AG04450 (cell line): ENCODE measurements at regions not wholly inside any gene's neighbourhood (a gene's known extent, or its start where the extent isn't known, plus 50 kb on each side); places are given as distances from the start of the nearest gene placed in this dataset.

ENCODE experiments used
- CTCF ChIA-PET: fragments of 300-600, 350-600 bp; formaldehyde crosslinking; extraction: SDS; loops from one replicate; lab custom pipeline; 2022; ENCODE audit warnings: antibody characterized with exemption, inconsistent platforms; lab: Charles Lee
- POLR2A ChIA-PET: fragments of 350-600 bp; formaldehyde crosslinking; extraction: SDS; loops from one replicate; lab custom pipeline; 2021; ENCODE audit warnings: antibody characterized with exemption, inconsistent platforms; lab: Yijun Ruan, JAX
- DNase-seq: peaks from one replicate; pipeline ENCODE4 v3.0.0-alpha.2; 2011; ENCODE audit warnings: low read depth, low spot score
- H3K27ac ChIP-seq: one replicate; pipeline ENCODE4 v1.5.1; 2012; ENCODE audit warnings: low read depth, low read length, control low read depth
- H3K27me3 ChIP-seq: one replicate; pipeline ENCODE4 v1.6.0; 2012; ENCODE audit warnings: low read length; ENCODE audit not compliant: control insufficient read depth, insufficient read depth
- H3K4me3 ChIP-seq: 2 replicates; pipeline ENCODE4 v1.5.1; 2011; ENCODE audit warnings: mild to moderate bottlenecking, low read depth, low read length, control low read depth
- H3K9me3 ChIP-seq: 2 replicates; pipeline ENCODE4 v1.5.1; 2012; ENCODE audit warnings: low read length; ENCODE audit not compliant: control insufficient read depth, insufficient read depth
- TF ChIP-seq, protein P1 (sequence below): IDR thresholded peaks from 2 replicates; pipeline ENCODE4 v1.5.1; 2011; ENCODE audit warnings: low read depth, low read length, control low read depth, inconsistent platforms

DNA sequence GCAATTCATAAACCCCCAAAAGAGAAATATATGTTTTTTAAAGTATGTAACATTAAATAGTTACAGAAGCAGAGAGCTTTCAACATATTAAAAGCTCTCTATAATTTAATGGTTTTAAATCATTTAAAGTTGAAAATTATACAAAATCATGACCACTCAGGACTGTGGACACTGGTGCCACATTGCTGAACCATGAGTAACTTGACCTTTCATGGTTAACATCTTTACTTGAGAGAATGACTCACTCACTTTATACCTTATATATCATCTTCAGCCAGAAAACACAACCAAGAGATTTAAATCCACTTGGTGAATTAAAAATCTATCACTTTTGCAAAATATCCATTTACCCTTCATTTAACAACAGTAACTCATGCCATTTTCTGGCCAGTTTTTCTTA lies 584.3 kb upstream of the SMIM31 start:
- no peak for DNase-seq
- no peaks in the 10 kb centered on the region for H3K27me3 ChIP-seq
- ChIA-PET POLR2A (no interaction called here), CTCF (no interaction called here)
- H3K27ac ChIP-seq = no peak overlapping the region
- H3K9me3 ChIP-seq = no peaks in the 10 kb centered on the region; the same call in 1 of the 2 replicates
- no peak overlapping the region for H3K4me3 ChIP-seq
- TF ChIP-seq, protein P1, sequence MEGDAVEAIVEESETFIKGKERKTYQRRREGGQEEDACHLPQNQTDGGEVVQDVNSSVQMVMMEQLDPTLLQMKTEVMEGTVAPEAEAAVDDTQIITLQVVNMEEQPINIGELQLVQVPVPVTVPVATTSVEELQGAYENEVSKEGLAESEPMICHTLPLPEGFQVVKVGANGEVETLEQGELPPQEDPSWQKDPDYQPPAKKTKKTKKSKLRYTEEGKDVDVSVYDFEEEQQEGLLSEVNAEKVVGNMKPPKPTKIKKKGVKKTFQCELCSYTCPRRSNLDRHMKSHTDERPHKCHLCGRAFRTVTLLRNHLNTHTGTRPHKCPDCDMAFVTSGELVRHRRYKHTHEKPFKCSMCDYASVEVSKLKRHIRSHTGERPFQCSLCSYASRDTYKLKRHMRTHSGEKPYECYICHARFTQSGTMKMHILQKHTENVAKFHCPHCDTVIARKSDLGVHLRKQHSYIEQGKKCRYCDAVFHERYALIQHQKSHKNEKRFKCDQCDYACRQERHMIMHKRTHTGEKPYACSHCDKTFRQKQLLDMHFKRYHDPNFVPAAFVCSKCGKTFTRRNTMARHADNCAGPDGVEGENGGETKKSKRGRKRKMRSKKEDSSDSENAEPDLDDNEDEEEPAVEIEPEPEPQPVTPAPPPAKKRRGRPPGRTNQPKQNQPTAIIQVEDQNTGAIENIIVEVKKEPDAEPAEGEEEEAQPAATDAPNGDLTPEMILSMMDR = no peak

DNA sequence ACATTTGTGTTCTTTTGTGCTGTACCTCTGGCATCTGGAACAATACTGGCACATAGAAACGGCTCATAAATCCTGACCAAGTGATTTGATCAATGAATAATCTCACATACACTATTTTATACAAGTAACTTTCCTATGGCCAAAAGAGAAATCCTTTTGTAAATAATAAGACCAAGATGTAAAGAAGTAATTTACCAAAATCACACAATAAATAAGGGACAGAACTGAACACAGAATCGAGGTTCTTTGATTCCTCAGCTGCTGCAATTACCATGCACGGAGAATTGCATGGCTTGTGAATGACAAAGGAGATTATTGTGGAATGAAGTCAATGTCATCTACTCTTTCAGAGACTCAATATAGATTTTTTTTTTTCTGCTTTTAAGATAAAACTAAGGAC lies 576.8 kb upstream of the SMIM31 start:
- ChIA-PET CTCF (no interaction called here), POLR2A (no interaction called here)
- H3K27me3 ChIP-seq = no peaks in the 10 kb centered on the region
- DNase-seq = no peak
- TF ChIP-seq, protein P1 = no peak
- H3K4me3 ChIP-seq = no peak overlapping the region
- H3K9me3 ChIP-seq = no peaks in the 10 kb centered on the region; the same call in 1 of the 2 replicates
- H3K27ac ChIP-seq = no peak overlapping the region

DNA sequence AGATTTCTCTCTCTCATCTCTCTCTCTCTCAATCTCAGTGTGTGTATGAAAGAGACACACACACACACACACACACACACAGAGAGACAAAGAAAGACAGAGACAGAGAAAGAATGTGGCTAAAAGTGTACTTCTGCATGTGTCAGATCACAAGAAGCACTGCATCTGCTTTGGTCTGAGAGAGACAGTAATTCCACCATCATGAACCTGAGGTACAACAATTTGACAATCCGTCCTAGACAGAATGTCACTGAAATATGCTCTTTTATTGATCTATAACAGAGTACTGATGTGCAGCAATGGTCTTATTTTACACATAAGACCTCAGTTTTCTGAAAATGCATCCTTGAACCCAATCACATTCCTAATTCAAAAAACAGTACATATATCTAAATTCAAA lies 576.2 kb upstream of the SMIM31 start:
- TF ChIP-seq, protein P1 = no peak
- no peak for DNase-seq
- ChIA-PET POLR2A (no interaction called here), CTCF (no interaction called here)
- no peak overlapping the region for H3K4me3 ChIP-seq
- H3K27ac ChIP-seq = no peak overlapping the region
- no peaks in the 10 kb centered on the region for H3K27me3 ChIP-seq
- no peaks in the 10 kb centered on the region; the same call in 1 of the 2 replicates for H3K9me3 ChIP-seq

DNA sequence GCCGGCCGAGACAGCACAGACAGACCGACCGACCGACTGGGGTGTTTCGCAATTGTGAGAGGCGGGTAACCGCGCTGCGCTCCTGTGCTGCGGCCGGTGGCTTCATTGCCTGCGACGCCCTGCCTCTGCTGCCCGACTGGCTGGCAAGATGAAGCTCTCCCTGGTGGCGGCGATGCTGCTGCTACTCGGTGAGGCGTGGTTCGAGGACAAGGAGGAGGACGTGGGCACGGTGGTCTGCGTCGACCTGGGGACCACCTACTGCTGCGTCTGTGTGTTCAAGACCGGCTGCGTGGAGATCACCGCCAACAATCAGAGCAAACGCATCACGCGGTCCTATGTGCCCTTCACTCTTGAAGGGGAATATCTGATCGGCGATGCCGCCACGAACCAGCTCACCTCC lies 565.7 kb upstream of the SMIM31 start:
- POLR2A ChIA-PET = no interaction called here
- Histone ChIP-seq H3K27ac (no peak overlapping the region), H3K27me3 (no peaks in the 10 kb centered on the region), H3K4me3 (no peak overlapping the region), H3K9me3 (peaks cover 7% of the 10 kb centered on the region)
- no peak for DNase-seq
- TF ChIP-seq, protein P1 = no peak
- CTCF ChIA-PET = no interaction called here

DNA sequence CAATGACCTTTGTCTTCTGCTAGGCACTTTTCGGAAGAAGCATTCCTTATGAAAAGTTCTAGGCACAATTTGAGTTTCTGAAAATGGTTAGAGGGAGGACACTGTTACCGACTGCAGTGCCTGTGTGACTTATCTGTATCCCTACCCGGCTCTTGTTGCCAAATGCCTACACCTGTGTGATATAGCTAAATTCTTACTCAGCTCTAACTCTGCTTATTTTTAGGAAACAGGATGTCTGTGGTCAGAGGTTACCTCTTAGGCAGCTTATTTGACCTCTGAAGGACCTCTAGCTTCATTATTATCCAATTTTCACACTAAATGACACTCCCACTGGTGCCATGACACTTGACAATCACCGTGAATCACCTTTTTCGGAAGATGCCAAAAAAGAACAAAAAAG lies 561.1 kb upstream of the SMIM31 start:
- no peaks in the 10 kb centered on the region for H3K27me3 ChIP-seq
- no peak for DNase-seq
- CTCF ChIA-PET = no interaction called here
- TF ChIP-seq, protein P1 = no peak
- POLR2A ChIA-PET = no interaction called here
- no peak overlapping the region for H3K27ac ChIP-seq
- H3K9me3 ChIP-seq = peaks cover 15% of the 10 kb centered on the region
- no peak overlapping the region for H3K4me3 ChIP-seq
